ENCODE measurements at regions not wholly inside any gene's neighbourhood (a gene's known extent, or its start where the extent isn't known, plus 50 kb on each side); places are given as distances from the start of the nearest gene placed in this dataset.

- no peak for TF ChIP-seq CTCF (IDR thresholded peaks at IDR 0.05; ENCODE audit: insufficient read depth, low read length, poor library complexity, severe bottlenecking)
- no peak for TF ChIP-seq EZH2phosphoT487 (conservative IDR thresholded peaks at IDR 0.05; ENCODE audit: low read length)
These were observed 55.8 kb upstream of the ARHGAP24 start for GRCh38 chr4:85419103-85419502.

Data from SU-DHL-6 (cell line).